ENCODE measurements at regions not wholly inside any gene's neighbourhood (a gene's known extent, or its start where the extent isn't known, plus 50 kb on each side); places are given as distances from the start of the nearest gene placed in this dataset.

GRCh38 chr3:25885544-25885943 lies 95.7 kb downstream of the OXSM start:
- TF ChIP-seq, protein P1, sequence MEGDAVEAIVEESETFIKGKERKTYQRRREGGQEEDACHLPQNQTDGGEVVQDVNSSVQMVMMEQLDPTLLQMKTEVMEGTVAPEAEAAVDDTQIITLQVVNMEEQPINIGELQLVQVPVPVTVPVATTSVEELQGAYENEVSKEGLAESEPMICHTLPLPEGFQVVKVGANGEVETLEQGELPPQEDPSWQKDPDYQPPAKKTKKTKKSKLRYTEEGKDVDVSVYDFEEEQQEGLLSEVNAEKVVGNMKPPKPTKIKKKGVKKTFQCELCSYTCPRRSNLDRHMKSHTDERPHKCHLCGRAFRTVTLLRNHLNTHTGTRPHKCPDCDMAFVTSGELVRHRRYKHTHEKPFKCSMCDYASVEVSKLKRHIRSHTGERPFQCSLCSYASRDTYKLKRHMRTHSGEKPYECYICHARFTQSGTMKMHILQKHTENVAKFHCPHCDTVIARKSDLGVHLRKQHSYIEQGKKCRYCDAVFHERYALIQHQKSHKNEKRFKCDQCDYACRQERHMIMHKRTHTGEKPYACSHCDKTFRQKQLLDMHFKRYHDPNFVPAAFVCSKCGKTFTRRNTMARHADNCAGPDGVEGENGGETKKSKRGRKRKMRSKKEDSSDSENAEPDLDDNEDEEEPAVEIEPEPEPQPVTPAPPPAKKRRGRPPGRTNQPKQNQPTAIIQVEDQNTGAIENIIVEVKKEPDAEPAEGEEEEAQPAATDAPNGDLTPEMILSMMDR (conservative IDR thresholded peaks at IDR 0.05 in 1 of 2, IDR thresholded peaks at IDR 0.05 in 1 of 2; ENCODE audit: low read depth in 1 of 2, low read length in 2 of 2) = no peak
- TF ChIP-seq EZH2 (IDR thresholded peaks at IDR 0.05; ENCODE audit: low read length, missing control alignments) = no peak
